Body of pancreas (tissue), 4 donors: ENCODE measurements at regions not wholly inside any gene's neighbourhood (a gene's known extent, or its start where the extent isn't known, plus 50 kb on each side); places are given as distances from the start of the nearest gene placed in this dataset.
A peak's percentile ranks its signal among the peaks of the same experiment; 100 is the strongest.

Experiments
- ATAC-seq: fragments of 150-250 bp; one replicate; pipeline ENCODE4 v1.9.1; 2016
- DNase-seq, 4 donors: peaks; one replicate each; pipeline ENCODE4 v3.0.0-alpha.2; 2019
- H3K27ac ChIP-seq, 4 donors: fragments of 200-600 bp; sonication (generic); 1 replicate in 3 of 4; 2 replicates in 1 of 4; pipeline versions ENCODE4 v1.5.1 to v1.6.1; 2016 to 2019; ENCODE audit warnings: mild to moderate bottlenecking in 1 of 4, mixed read lengths in 1 of 4, moderate library complexity in 1 of 4
- H3K27me3 ChIP-seq, 2 donors: fragments of 200-600 bp; sonication (generic); one replicate each; pipeline ENCODE4 v1.6.0; 2016; ENCODE audit warnings: mild to moderate bottlenecking in 1 of 2
- H3K36me3 ChIP-seq, 2 donors: fragments of 200-600 bp; sonication (generic); replicated peaks in 1 of 2; 2 replicates each; pipeline ENCODE4 v1.5.1; 2016; ENCODE audit warnings: low read depth in 2 of 2; ENCODE audit not compliant: insufficient read depth in 1 of 2
- H3K4me1 ChIP-seq: fragments of 200-600 bp; sonication (generic); one replicate; pipeline ENCODE4 v1.6.0; 2016
- H3K4me3 ChIP-seq, 2 donors: fragments of 200-600 bp; sonication (generic); 1 replicate in 1 of 2; 2 replicates in 1 of 2; pipeline ENCODE4 v1.5.1; 2016 to 2019
- H3K9me3 ChIP-seq, 3 donors: fragments of 200-600 bp; sonication (generic); 1 replicate in 2 of 3; 2 replicates in 1 of 3; pipeline ENCODE4 v1.5.1; 2016
- POLR2A ChIP-seq, 3 donors: fragments of 450-650 bp; IDR thresholded peaks; one replicate each; pipeline ENCODE4 v1.6.1; 2016; ENCODE audit warnings: antibody characterized with exemption in 3 of 3, mild to moderate bottlenecking in 2 of 3
- WGBS, 2 donors: methylation state at CpG; one replicate each; pipeline ENCODE4 v1.1.5; 2017; 5-methylcytosine and 5-hydroxymethylcytosine counted together
- intact Hi-C: fragments of 100-400 bp; cut with DNase I; formaldehyde crosslinking; loops from one replicate; pipeline ENCODE4 v1.15.1; 2023
- TF ChIP-seq, protein P1 (sequence below), 7 experiments: fragments of 450-650 bp in 4 of 7; fragments of 200-600 bp in 3 of 7; sonication (generic) in 3 of 7; IDR thresholded peaks; one replicate each; pipeline ENCODE4 v1.5.1; 2016 to 2019; ENCODE audit warnings: antibody characterized with exemption in 7 of 7

- WGBS, 2 donors, result 85 to 90% methylated on average over 8 of the region's 8 CpGs
- DNase-seq (no peak), ATAC-seq (no peak)
- Histone ChIP-seq H3K9me3 (no peaks in the 10 kb centered on the region), H3K36me3 (no peaks in the 10 kb centered on the region), H3K27ac (no peak overlapping the region), H3K4me3 (no peak overlapping the region), H3K27me3 (no peaks in the 10 kb centered on the region), H3K4me1 (peaks cover 5% of the 10 kb centered on the region)
- intact Hi-C loops, result no loop called here
- TF ChIP-seq, protein P1, sequence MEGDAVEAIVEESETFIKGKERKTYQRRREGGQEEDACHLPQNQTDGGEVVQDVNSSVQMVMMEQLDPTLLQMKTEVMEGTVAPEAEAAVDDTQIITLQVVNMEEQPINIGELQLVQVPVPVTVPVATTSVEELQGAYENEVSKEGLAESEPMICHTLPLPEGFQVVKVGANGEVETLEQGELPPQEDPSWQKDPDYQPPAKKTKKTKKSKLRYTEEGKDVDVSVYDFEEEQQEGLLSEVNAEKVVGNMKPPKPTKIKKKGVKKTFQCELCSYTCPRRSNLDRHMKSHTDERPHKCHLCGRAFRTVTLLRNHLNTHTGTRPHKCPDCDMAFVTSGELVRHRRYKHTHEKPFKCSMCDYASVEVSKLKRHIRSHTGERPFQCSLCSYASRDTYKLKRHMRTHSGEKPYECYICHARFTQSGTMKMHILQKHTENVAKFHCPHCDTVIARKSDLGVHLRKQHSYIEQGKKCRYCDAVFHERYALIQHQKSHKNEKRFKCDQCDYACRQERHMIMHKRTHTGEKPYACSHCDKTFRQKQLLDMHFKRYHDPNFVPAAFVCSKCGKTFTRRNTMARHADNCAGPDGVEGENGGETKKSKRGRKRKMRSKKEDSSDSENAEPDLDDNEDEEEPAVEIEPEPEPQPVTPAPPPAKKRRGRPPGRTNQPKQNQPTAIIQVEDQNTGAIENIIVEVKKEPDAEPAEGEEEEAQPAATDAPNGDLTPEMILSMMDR (IDR thresholded peaks at IDR 0.05), result no peak
- no peak for TF ChIP-seq POLR2A (IDR thresholded peaks at IDR 0.05)
These were observed 243.3 kb upstream of the TBL1XR1 start for GRCh38 chr3:177440456-177441104.

- WGBS, 2 donors, result 87 to 88% methylated on average over 1 of the region's 1 CpG
- intact Hi-C loops, result no loop called here
These were observed 244.1 kb upstream of the TBL1XR1 start for GRCh38 chr3:177441276-177441812.

DNA sequence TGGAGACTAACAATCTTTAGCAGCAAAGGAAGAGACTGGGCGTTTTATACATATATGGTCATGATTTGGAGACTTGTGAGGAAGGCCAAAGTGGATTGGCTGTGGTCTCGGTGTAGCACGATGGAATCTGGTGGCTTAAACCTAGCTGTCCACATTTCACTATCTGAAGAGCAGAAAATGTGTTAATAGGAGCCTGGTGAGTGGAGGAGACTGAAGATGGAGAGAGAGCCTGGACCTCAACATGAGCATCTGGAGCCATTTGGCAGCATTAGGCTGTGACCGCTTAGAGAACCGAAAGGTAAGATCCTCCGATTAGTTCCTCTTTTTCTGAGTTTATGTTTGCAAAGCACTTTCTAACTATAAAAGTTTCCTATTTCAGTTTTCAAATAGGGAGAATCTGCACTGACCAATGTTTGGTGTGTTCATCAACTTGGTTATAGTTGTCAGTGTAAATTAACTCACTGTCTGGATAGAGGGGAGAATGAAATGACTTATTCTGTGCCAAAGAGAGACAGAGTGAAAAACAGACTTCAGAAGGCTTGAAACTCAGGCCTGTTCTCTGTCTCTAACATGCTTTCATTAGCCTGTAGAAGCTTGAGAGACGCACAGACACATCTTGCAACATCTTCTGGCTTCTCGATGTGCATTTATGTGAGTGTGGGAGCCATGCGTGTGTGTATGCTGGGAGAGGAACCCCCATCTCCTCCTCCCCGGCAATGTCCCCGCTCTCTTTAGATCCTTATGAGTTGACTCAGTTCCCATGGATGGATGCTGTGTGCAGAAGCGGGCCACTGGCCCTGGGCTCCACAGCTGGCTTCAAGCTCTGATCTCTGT, 244.7 kb upstream of the TBL1XR1 start:
- TF ChIP-seq, protein P1 (IDR thresholded peaks at IDR 0.05), result no peak
- TF ChIP-seq POLR2A (IDR thresholded peaks at IDR 0.05), result no peak
- peak overlapping the region in 1 of 4 donors; percentile 19 for H3K27ac ChIP-seq
- H3K36me3 ChIP-seq, result no peaks in the 10 kb centered on the region
- H3K4me3 ChIP-seq, result no peak overlapping the region
- 73 to 85% methylated on average over 12 of the region's 12 CpGs for WGBS, 2 donors
- ATAC-seq (no peak), DNase-seq (no peak)
- peaks cover 5% of the 10 kb centered on the region for H3K4me1 ChIP-seq
- intact Hi-C loops, result no loop called here
- H3K27me3 ChIP-seq, result no peaks in the 10 kb centered on the region
- H3K9me3 ChIP-seq, result no peaks in the 10 kb centered on the region

More at GRCh38 chr3:177441276-177441812, 244.1 kb upstream of the TBL1XR1 start:
- Histone ChIP-seq H3K27me3 (no peaks in the 10 kb centered on the region), H3K4me1 (peaks cover 5% of the 10 kb centered on the region), H3K36me3 (no peaks in the 10 kb centered on the region), H3K4me3 (no peak overlapping the region), H3K9me3 (no peaks in the 10 kb centered on the region), H3K27ac (no peak overlapping the region)
- DNase-seq (no peak), ATAC-seq (no peak)
- TF ChIP-seq, protein P1 (IDR thresholded peaks at IDR 0.05), result no peak
- no peak for TF ChIP-seq POLR2A (IDR thresholded peaks at IDR 0.05)

- Histone ChIP-seq H3K4me1 (peaks cover 5% of the 10 kb centered on the region), H3K27ac (peak overlapping the region in 1 of 4 donors; percentile 35), H3K4me3 (no peak overlapping the region), H3K36me3 (no peaks in the 10 kb centered on the region), H3K9me3 (no peaks in the 10 kb centered on the region), H3K27me3 (no peaks in the 10 kb centered on the region)
- intact Hi-C loops, result no loop called here
- ATAC-seq (peak; percentile 59), DNase-seq (no peak)
- TF ChIP-seq, protein P1 (IDR thresholded peaks at IDR 0.05), result no peak
- no peak for TF ChIP-seq POLR2A (IDR thresholded peaks at IDR 0.05)
- 13 to 32% methylated on average over 3 of the region's 3 CpGs for WGBS, 2 donors
These were observed 246.2 kb upstream of the TBL1XR1 start for GRCh38 chr3:177443469-177443868.
